Progenitor cell of endocrine pancreas (in vitro differentiated cells): ENCODE measurements at regions not wholly inside any gene's neighbourhood (a gene's known extent, or its start where the extent isn't known, plus 50 kb on each side); places are given as distances from the start of the nearest gene placed in this dataset.

Experiments
- DNase-seq: peaks from one replicate; pipeline ENCODE4 v3.0.0; 2021; ENCODE audit warnings: low spot score; ENCODE audit not compliant: unreplicated experiment
- H3K27ac Mint-ChIP-seq: 2 replicates; pipeline ENCODE4 v1.8.0; 2021; ENCODE audit warnings: mild to moderate bottlenecking, moderate library complexity, mixed read lengths
- H3K27me3 Mint-ChIP-seq: 2 replicates; pipeline ENCODE4 v1.8.0; 2021; ENCODE audit warnings: mixed read lengths
- H3K36me3 Mint-ChIP-seq: 2 replicates; pipeline ENCODE4 v1.8.0; 2022; ENCODE audit warnings: mixed read lengths; ENCODE audit not compliant: insufficient read depth
- H3K4me1 Mint-ChIP-seq: 2 replicates; pipeline ENCODE4 v1.8.0; 2021; ENCODE audit warnings: low read depth, mixed read lengths
- H3K4me3 Mint-ChIP-seq: 2 replicates; pipeline ENCODE4 v1.8.0; 2021; ENCODE audit warnings: low read depth, mild to moderate bottlenecking, moderate library complexity, mixed read lengths
- H3K9me3 Mint-ChIP-seq: 2 replicates; pipeline ENCODE4 v1.8.0; 2021; ENCODE audit warnings: low read depth, mixed read lengths
- CTCF ChIP-seq: fragments of 200-600 bp; sonication (generic); IDR thresholded peaks from one replicate; pipeline ENCODE4 v1.5.0; 2021; ENCODE audit warnings: antibody characterized with exemption, mild to moderate bottlenecking; ENCODE audit not compliant: unreplicated experiment

- Mint-ChIP-seq H3K27me3 (peaks cover 21% of the 10 kb centered on the region), H3K9me3 (no peaks in the 10 kb centered on the region), H3K4me1 (no peaks in the 10 kb centered on the region), H3K36me3 (no peaks in the 10 kb centered on the region), H3K27ac (no peak overlapping the region), H3K4me3 (no peak overlapping the region)
- no peak for TF ChIP-seq CTCF
- DNase-seq: no peak
Measured at GRCh38 chr11:76263657-76264056, 57.4 kb upstream of the WNT11 start.

DNA sequence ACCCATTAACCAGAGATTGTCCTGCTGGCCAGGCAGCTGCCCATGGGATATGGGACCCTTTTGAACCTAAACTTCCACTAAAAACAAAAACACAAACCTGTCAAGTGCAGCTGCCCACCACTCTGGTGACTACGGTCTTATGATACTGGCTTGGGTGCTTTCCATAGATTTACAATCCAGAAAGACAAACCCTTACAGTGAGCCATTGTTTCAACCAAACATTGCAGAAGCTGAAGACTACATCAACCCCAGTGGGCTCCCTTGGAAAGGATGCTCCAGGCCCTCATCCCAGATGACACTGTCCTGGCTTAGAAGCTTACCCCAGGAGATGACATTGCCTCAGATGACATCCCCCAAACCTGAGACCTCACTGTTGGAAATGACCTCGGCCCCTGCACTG lies 56.9 kb upstream of the WNT11 start:
- Mint-ChIP-seq H3K27me3 (peaks cover 21% of the 10 kb centered on the region), H3K4me1 (no peaks in the 10 kb centered on the region)
- no peak for DNase-seq

GRCh38 chr11:76260296-76260925 lies 54.1 kb upstream of the WNT11 start:
- no peak overlapping the region for H3K4me3 Mint-ChIP-seq
- H3K27ac Mint-ChIP-seq: no peak overlapping the region
- peaks cover 26% of the 10 kb centered on the region for H3K27me3 Mint-ChIP-seq
- TF ChIP-seq CTCF: no peak
- H3K36me3 Mint-ChIP-seq: no peaks in the 10 kb centered on the region
- DNase-seq: no peak
- H3K9me3 Mint-ChIP-seq: no peaks in the 10 kb centered on the region
- no peaks in the 10 kb centered on the region for H3K4me1 Mint-ChIP-seq

More for the DNA sequence above, 56.9 kb upstream of the WNT11 start:
- Mint-ChIP-seq H3K27ac (no peak overlapping the region), H3K4me3 (no peak overlapping the region), H3K9me3 (no peaks in the 10 kb centered on the region), H3K36me3 (no peaks in the 10 kb centered on the region)
- no peak for TF ChIP-seq CTCF

DNA sequence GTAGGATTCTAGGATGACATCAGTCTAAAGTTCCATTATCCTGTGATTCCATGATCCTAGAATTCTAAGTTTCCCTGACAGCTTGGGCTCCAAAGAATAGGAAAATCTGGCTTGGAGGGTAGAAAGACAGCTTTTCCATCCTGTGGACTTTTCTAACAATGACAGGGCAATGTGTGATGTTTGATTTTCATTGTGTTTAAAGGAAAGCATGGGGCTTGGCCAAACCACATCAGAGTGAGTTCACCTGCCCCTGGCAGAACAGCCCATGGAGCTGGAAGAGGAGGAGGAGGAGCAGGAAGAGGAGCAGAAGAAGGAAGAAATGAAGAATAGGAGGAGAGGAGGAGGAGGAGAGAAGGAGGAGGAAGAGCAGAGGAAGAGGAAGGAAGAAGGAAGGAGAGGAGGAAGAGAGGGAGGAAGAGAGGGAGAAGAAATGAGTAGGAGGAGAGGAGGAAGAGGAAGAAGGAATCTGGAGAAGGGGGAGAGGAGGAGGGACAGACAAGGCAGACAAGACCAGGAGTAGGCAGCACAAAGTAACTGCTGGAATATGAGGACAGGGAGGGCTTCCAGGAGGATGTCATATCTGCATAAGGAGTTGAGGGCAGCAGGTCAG lies 53.1 kb upstream of the WNT11 start:
- no peak for TF ChIP-seq CTCF
- H3K4me1 Mint-ChIP-seq: no peaks in the 10 kb centered on the region
- no peaks in the 10 kb centered on the region for H3K9me3 Mint-ChIP-seq
- H3K4me3 Mint-ChIP-seq: no peak overlapping the region
- H3K27ac Mint-ChIP-seq: no peak overlapping the region
- H3K36me3 Mint-ChIP-seq: no peaks in the 10 kb centered on the region
- peaks cover 26% of the 10 kb centered on the region for H3K27me3 Mint-ChIP-seq
- DNase-seq: no peak

DNA sequence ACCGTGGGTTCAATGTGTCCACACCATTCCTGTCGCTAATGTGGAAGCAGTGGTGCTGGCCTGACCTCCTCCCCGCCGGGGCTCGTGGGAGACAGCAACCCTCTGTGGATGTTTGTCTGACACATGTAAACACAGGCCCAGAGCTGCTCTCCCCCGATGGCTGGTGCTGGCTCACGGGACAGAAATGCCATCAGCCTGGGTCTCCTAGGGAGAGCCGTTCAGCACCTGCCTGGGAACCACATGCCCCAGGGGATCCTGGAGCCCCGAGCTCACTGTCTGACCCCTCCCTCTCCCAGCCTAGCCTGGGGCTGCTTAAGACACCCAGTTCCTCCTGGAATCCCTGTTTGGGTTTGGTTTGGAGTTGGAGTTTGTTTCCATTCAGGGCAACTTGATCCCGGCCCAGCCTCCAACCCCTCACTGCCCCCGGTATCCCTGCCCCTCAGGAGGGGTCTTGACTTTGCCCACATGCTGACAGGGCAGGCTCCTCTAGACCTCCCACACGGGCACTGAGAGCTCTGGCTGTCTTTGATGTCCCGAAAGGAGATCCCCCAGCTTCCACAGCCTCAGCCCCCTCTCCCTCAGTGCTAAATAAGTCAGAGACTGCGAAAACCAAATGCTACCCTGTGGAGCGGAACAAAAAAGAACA lies 50.9 kb upstream of the WNT11 start:
- H3K4me1 Mint-ChIP-seq: no peaks in the 10 kb centered on the region
- no peak for TF ChIP-seq CTCF
- no peak for DNase-seq
- H3K36me3 Mint-ChIP-seq: no peaks in the 10 kb centered on the region
- H3K9me3 Mint-ChIP-seq: no peaks in the 10 kb centered on the region
- H3K27me3 Mint-ChIP-seq: peaks cover 26% of the 10 kb centered on the region
- no peak overlapping the region for H3K27ac Mint-ChIP-seq
- no peak overlapping the region for H3K4me3 Mint-ChIP-seq
